ENCODE measurements at regions not wholly inside any gene's neighbourhood (a gene's known extent, or its start where the extent isn't known, plus 50 kb on each side); places are given as distances from the start of the nearest gene placed in this dataset.

DNA sequence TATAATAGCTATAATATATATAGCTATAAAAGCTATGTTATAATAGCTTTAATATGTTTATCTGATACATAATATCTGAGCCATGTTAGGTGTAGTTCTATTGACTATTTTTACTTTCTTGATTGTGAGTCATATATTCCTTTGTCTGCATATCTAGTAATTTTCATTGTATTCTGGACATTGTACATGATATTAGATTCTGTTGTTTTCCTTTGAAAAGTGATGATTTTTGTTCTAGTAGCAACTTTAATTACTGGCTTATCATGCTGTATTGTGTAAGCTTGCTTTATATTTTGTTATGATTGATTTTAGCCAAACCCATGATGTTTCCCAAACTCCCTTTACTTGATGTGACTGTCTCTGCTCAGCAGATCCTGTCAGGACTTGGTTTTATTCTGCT is 125.7 kb upstream of the TCF4 start:
- no peak for TF ChIP-seq CTCF (IDR thresholded peaks at IDR 0.05; ENCODE audit: insufficient read depth, low read depth, low read length)
- H3K4me3 ChIP-seq (ENCODE audit: low read depth, low read length) = no peak overlapping the region
- no peak for DNase-seq (ENCODE audit: low read depth)

GRCh38 chr18:55706898-55707297 is 118.9 kb upstream of the TCF4 start:
- TF ChIP-seq CTCF (IDR thresholded peaks at IDR 0.05; ENCODE audit: insufficient read depth, low read depth, low read length) = no peak
- DNase-seq (ENCODE audit: low read depth) = peak; percentile 59
- H3K4me3 ChIP-seq (ENCODE audit: low read depth, low read length) = no peak overlapping the region

DNA sequence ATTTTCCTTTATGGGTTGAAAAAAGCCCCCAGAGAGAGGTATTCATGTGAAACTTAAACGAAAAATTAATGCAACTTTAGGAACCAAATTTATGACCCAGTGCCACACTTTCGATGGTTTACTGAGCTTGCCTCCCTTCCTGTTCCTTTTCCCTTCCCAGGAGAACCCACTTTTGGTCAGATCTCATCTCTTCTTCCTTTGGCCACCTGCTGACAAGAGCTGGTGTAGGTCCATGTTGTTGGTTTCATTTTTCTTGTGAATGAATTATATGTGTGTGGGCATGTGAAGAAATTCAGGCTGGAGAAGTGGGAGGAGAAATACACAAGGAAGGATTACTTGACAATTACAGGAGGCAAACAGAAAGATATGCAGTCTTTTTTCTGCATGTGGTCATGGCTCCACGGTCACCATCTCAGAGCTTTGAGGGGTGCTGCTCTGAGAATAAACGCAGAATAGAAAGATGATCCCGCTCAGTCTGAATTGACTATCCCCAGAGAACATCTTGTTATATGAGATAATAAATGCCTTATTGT is 111.3 kb upstream of the TCF4 start:
- no peak overlapping the region for H3K4me3 ChIP-seq (ENCODE audit: low read depth, low read length)
- TF ChIP-seq CTCF (IDR thresholded peaks at IDR 0.05; ENCODE audit: insufficient read depth, low read depth, low read length) = peak; percentile 5
- no peak for DNase-seq (ENCODE audit: low read depth)

GRCh38 chr18:55696811-55697210 is 108.8 kb upstream of the TCF4 start:
- TF ChIP-seq CTCF (IDR thresholded peaks at IDR 0.05; ENCODE audit: insufficient read depth, low read depth, low read length) = no peak
- no peak for DNase-seq (ENCODE audit: low read depth)
- no peak overlapping the region for H3K4me3 ChIP-seq (ENCODE audit: low read depth, low read length)

- no peak overlapping the region for H3K4me3 ChIP-seq (ENCODE audit: low read depth, low read length)
- TF ChIP-seq CTCF (IDR thresholded peaks at IDR 0.05; ENCODE audit: insufficient read depth, low read depth, low read length) = no peak
- no peak for DNase-seq (ENCODE audit: low read depth)
These were observed 107.1 kb upstream of the TCF4 start for GRCh38 chr18:55695091-55695490.

DNA sequence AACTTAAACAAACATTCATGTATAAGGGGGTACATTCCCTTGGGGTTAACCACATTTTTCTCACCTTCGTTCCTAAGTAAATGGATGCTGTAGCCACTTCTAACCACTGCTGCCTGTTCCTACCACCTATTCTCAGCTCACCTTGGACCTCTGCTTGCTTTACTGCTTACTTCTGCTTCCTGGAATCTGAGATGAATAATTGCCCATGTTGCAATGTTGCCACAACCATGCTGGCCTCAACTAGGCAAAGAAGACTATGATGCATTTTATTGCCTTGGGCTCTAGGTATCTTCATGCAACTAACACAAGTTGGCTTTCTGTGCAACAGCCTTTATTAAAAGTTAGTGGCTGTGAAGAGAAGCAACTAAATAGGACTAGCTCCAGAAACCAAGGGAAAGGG is 106.3 kb upstream of the TCF4 start:
- DNase-seq (ENCODE audit: low read depth) = peak; percentile 20
- H3K4me3 ChIP-seq (ENCODE audit: low read depth, low read length) = no peak overlapping the region
- no peak for TF ChIP-seq CTCF (IDR thresholded peaks at IDR 0.05; ENCODE audit: insufficient read depth, low read depth, low read length)

DNA sequence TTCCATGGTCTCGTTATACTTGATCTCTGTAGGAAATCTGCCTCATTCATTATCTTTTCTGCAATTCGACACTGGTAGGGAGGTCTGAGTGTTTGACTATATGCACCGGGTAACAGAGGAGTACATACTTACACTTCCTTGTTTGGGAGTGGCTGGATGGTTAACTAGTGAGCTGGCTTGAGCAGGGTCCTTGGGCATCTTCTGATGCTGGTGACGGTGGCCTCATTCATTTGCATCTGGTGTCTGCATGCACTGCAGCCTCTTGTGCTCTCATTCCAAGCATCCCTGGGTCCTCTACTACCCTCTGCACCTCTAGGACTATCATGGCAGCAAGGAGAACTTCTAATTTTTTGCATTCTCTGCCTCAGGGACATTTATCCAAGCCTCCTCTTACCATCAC is 100.0 kb upstream of the TCF4 start:
- no peak for DNase-seq (ENCODE audit: low read depth)
- no peak overlapping the region for H3K4me3 ChIP-seq (ENCODE audit: low read depth, low read length)
- no peak for TF ChIP-seq CTCF (IDR thresholded peaks at IDR 0.05; ENCODE audit: insufficient read depth, low read depth, low read length)
